Activated T-cell treated with anti-CD3 and anti-CD28 coated beads for 4 hours (primary cell): ENCODE measurements at regions not wholly inside any gene's neighbourhood (a gene's known extent, or its start where the extent isn't known, plus 50 kb on each side); places are given as distances from the start of the nearest gene placed in this dataset.

ENCODE experiments used
- DNase-seq: peaks from one replicate; pipeline ENCODE4 v3.0.0-alpha.2; 2020

GRCh38 chr5:52504584-52505240 lies 283.0 kb upstream of the ITGA1 start:
- DNase-seq, result no peak

- no peak for DNase-seq
Measured at GRCh38 chr5:52517667-52518066, 270.0 kb upstream of the ITGA1 start.

- DNase-seq, result no peak
Measured at GRCh38 chr5:52520171-52520570, 267.5 kb upstream of the ITGA1 start.

- no peak for DNase-seq
Measured at GRCh38 chr5:52521236-52521635, 266.5 kb upstream of the ITGA1 start.

GRCh38 chr5:52523701-52524100 lies 264.0 kb upstream of the ITGA1 start:
- no peak for DNase-seq

- no peak for DNase-seq
Measured at GRCh38 chr5:52531105-52531504, 256.6 kb upstream of the ITGA1 start.

GRCh38 chr5:52543594-52543993 lies 244.1 kb upstream of the ITGA1 start:
- DNase-seq, result no peak

- DNase-seq, result no peak
Measured at GRCh38 chr5:52544738-52545137, 243.0 kb upstream of the ITGA1 start.

- no peak for DNase-seq
Measured at GRCh38 chr5:52554293-52554692, 233.4 kb upstream of the ITGA1 start.

- no peak for DNase-seq
Measured at GRCh38 chr5:52560366-52560765, 227.3 kb upstream of the ITGA1 start.

GRCh38 chr5:52562473-52562872 lies 225.2 kb upstream of the ITGA1 start:
- no peak for DNase-seq

GRCh38 chr5:52564587-52564986 lies 223.1 kb upstream of the ITGA1 start:
- DNase-seq, result no peak

GRCh38 chr5:52577546-52577945 lies 210.2 kb upstream of the ITGA1 start:
- DNase-seq, result no peak

GRCh38 chr5:52579391-52579790 lies 208.3 kb upstream of the ITGA1 start:
- no peak for DNase-seq

- DNase-seq, result no peak
Measured at GRCh38 chr5:52580921-52581320, 206.8 kb upstream of the ITGA1 start.

GRCh38 chr5:52582313-52582712 lies 205.4 kb upstream of the ITGA1 start:
- DNase-seq, result no peak

GRCh38 chr5:52587131-52587530 lies 200.6 kb upstream of the ITGA1 start:
- DNase-seq, result no peak

- DNase-seq, result no peak
Measured at GRCh38 chr5:52597625-52598024, 190.1 kb upstream of the ITGA1 start.

GRCh38 chr5:52598968-52599367 lies 188.7 kb upstream of the ITGA1 start:
- no peak for DNase-seq

GRCh38 chr5:52603778-52604554 lies 183.8 kb upstream of the ITGA1 start:
- DNase-seq, result no peak

GRCh38 chr5:52605317-52606313 lies 182.1 kb upstream of the ITGA1 start:
- no peak for DNase-seq

GRCh38 chr5:52607227-52607824 lies 180.4 kb upstream of the ITGA1 start:
- DNase-seq, result no peak

- DNase-seq, result no peak
Measured at GRCh38 chr5:52620315-52620714, 167.4 kb upstream of the ITGA1 start.
